ENCODE measurements at regions not wholly inside any gene's neighbourhood (a gene's known extent, or its start where the extent isn't known, plus 50 kb on each side); places are given as distances from the start of the nearest gene placed in this dataset.

- DNase-seq (ENCODE audit: low read depth): no peak
- H3K4me3 ChIP-seq (ENCODE audit: low read depth, low read length): no peak overlapping the region
- TF ChIP-seq POLR2A (IDR thresholded peaks at IDR 0.05; ENCODE audit: extremely low read depth, insufficient read length) (no peak), MYC (IDR thresholded peaks at IDR 0.05; ENCODE audit: low read depth, low read length) (no peak), MAX (IDR thresholded peaks at IDR 0.05; ENCODE audit: low read depth, low read length) (no peak)
- TF ChIP-seq, protein P1, sequence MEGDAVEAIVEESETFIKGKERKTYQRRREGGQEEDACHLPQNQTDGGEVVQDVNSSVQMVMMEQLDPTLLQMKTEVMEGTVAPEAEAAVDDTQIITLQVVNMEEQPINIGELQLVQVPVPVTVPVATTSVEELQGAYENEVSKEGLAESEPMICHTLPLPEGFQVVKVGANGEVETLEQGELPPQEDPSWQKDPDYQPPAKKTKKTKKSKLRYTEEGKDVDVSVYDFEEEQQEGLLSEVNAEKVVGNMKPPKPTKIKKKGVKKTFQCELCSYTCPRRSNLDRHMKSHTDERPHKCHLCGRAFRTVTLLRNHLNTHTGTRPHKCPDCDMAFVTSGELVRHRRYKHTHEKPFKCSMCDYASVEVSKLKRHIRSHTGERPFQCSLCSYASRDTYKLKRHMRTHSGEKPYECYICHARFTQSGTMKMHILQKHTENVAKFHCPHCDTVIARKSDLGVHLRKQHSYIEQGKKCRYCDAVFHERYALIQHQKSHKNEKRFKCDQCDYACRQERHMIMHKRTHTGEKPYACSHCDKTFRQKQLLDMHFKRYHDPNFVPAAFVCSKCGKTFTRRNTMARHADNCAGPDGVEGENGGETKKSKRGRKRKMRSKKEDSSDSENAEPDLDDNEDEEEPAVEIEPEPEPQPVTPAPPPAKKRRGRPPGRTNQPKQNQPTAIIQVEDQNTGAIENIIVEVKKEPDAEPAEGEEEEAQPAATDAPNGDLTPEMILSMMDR (IDR thresholded peaks at IDR 0.05; ENCODE audit: low read depth, low read length): no peak
Observed at GRCh38 chr14:97564334-97564733, 767.2 kb downstream of the VRK1 start.

- H3K4me3 ChIP-seq (ENCODE audit: low read depth, low read length): no peak overlapping the region
- TF ChIP-seq MYC (IDR thresholded peaks at IDR 0.05; ENCODE audit: low read depth, low read length): no peak
- TF ChIP-seq POLR2A (IDR thresholded peaks at IDR 0.05; ENCODE audit: extremely low read depth, insufficient read length): no peak
- TF ChIP-seq, protein P1 (IDR thresholded peaks at IDR 0.05; ENCODE audit: low read depth, low read length): no peak
- no peak for TF ChIP-seq MAX (IDR thresholded peaks at IDR 0.05; ENCODE audit: low read depth, low read length)
- no peak for DNase-seq (ENCODE audit: low read depth)
Observed at GRCh38 chr14:97571201-97571600, 774.0 kb downstream of the VRK1 start.

GRCh38 chr14:97571866-97572555 lies 774.8 kb downstream of the VRK1 start:
- TF ChIP-seq, protein P1 (IDR thresholded peaks at IDR 0.05; ENCODE audit: low read depth, low read length): no peak
- TF ChIP-seq MYC (IDR thresholded peaks at IDR 0.05; ENCODE audit: low read depth, low read length) (no peak), MAX (IDR thresholded peaks at IDR 0.05; ENCODE audit: low read depth, low read length) (no peak), POLR2A (IDR thresholded peaks at IDR 0.05; ENCODE audit: extremely low read depth, insufficient read length) (no peak)
- DNase-seq (ENCODE audit: low read depth): peak; percentile 19
- H3K4me3 ChIP-seq (ENCODE audit: low read depth, low read length): no peak overlapping the region

GRCh38 chr14:97572583-97573458 lies 775.6 kb downstream of the VRK1 start:
- no peak for DNase-seq (ENCODE audit: low read depth)

DNA sequence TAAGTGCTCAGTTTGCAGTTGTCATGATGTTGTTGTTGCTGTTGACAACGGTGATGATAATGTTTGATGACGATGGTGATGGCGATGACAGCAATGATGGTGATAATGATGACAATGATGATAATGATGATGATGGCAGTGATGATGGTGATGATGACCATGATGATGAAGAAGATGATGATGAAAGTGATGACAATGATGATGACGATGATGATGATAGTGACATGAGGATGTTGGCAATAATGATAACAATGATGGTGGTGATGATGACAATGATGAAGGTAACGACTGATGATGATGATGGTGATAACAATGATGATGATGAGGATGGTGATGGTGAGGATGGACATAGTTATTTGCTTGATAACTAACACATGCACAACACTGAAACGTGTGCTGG lies 778.5 kb downstream of the VRK1 start:
- no peak for TF ChIP-seq MAX (IDR thresholded peaks at IDR 0.05; ENCODE audit: low read depth, low read length)
- no peak for TF ChIP-seq POLR2A (IDR thresholded peaks at IDR 0.05; ENCODE audit: extremely low read depth, insufficient read length)
- no peak for TF ChIP-seq MYC (IDR thresholded peaks at IDR 0.05; ENCODE audit: low read depth, low read length)
- TF ChIP-seq, protein P1 (IDR thresholded peaks at IDR 0.05; ENCODE audit: low read depth, low read length): no peak
- DNase-seq (ENCODE audit: low read depth): no peak
- H3K4me3 ChIP-seq (ENCODE audit: low read depth, low read length): no peak overlapping the region

More at GRCh38 chr14:97572583-97573458, 775.6 kb downstream of the VRK1 start:
- no peak overlapping the region for H3K4me3 ChIP-seq (ENCODE audit: low read depth, low read length)
- TF ChIP-seq MYC (IDR thresholded peaks at IDR 0.05; ENCODE audit: low read depth, low read length) (no peak), MAX (IDR thresholded peaks at IDR 0.05; ENCODE audit: low read depth, low read length) (no peak), POLR2A (IDR thresholded peaks at IDR 0.05; ENCODE audit: extremely low read depth, insufficient read length) (no peak)
- TF ChIP-seq, protein P1 (IDR thresholded peaks at IDR 0.05; ENCODE audit: low read depth, low read length): no peak

Measured in NB4 (cell line).